PC-9 (cell line): ENCODE measurements at regions not wholly inside any gene's neighbourhood (a gene's known extent, or its start where the extent isn't known, plus 50 kb on each side); places are given as distances from the start of the nearest gene placed in this dataset.

Source experiments
- BruUV-seq: library from RNA; stranded (reverse); fragments of 400-500 nt; replicated peaks from 2 replicates; lab custom pipeline; 2021; lab: Mats Ljungman, UMichigan
- CTCF ChIA-PET: fragments of 300-600 bp; sonication (Branson Sonifier 250); formaldehyde crosslinking; loops from one replicate; lab custom pipeline; 2022; ENCODE audit warnings: antibody characterized with exemption; lab: Charles Lee
- POLR2A ChIA-PET: fragments of 300-600 bp; sonication (Branson Sonifier 250); formaldehyde crosslinking; loops from one replicate; lab custom pipeline; 2022; ENCODE audit warnings: antibody characterized with exemption; ENCODE audit not compliant: unreplicated experiment; lab: Charles Lee
- DNase-seq, 2 experiments: peaks; one replicate each; pipeline versions ENCODE4 v3.0.0 to v3.0.0-alpha.2; 2015 to 2022; ENCODE audit warnings: mixed read lengths in 1 of 2
- H2AFZ ChIP-seq: fragments of 200-600 bp; sonication (generic); 2 replicates; pipeline ENCODE4 v1.8.1; 2017; ENCODE audit warnings: antibody characterized with exemption
- H3F3A ChIP-seq: fragments of 200-600 bp; sonication (generic); 2 replicates; pipeline ENCODE4 v1.8.1; 2017; ENCODE audit warnings: antibody characterized with exemption, mild to moderate bottlenecking, low read depth; ENCODE audit not compliant: insufficient read depth
- H3K27ac ChIP-seq: fragments of 200-600 bp; sonication (generic); 2 replicates; pipeline ENCODE4 v1.6.1; 2016; ENCODE audit warnings: mixed run types
- H3K27me3 ChIP-seq: fragments of 200-600 bp; sonication (generic); 2 replicates; pipeline ENCODE4 v1.6.1; 2016; ENCODE audit warnings: low read depth, mixed run types; ENCODE audit not compliant: insufficient read depth
- H3K36me3 ChIP-seq: fragments of 200-600 bp; sonication (generic); 2 replicates; pipeline ENCODE4 v1.6.1; 2016; ENCODE audit warnings: low read depth, mixed run types
- H3K4me1 ChIP-seq: fragments of 200-600 bp; sonication (generic); replicated peaks from 2 replicates; pipeline ENCODE4 v1.6.1; 2016; ENCODE audit warnings: mixed run types; ENCODE audit not compliant: insufficient read depth
- H3K4me2 ChIP-seq: fragments of 200-600 bp; sonication (generic); 2 replicates; pipeline ENCODE4 v1.6.1; 2017; ENCODE audit warnings: mixed run types
- H3K4me3 ChIP-seq: fragments of 200-600 bp; sonication (generic); 2 replicates; pipeline ENCODE4 v1.6.1; 2016; ENCODE audit warnings: mixed run types
- H3K79me2 ChIP-seq: fragments of 200-600 bp; sonication (generic); 2 replicates; pipeline ENCODE4 v1.6.1; 2017; ENCODE audit warnings: low read depth, mixed run types
- H3K9me2 ChIP-seq: fragments of 200-600 bp; sonication (generic); 2 replicates; pipeline ENCODE4 v1.8.1; 2017; ENCODE audit warnings: mild to moderate bottlenecking; ENCODE audit not compliant: insufficient read depth
- H3K9me3 ChIP-seq: fragments of 200-600 bp; sonication (generic); 2 replicates; pipeline ENCODE4 v1.8.1; 2016; ENCODE audit warnings: low read depth; ENCODE audit not compliant: insufficient read depth
- H4K20me1 ChIP-seq: fragments of 200-600 bp; sonication (generic); 2 replicates; pipeline ENCODE4 v1.8.1; 2017; ENCODE audit not compliant: insufficient read depth
- EZH2 ChIP-seq: fragments of 200-600 bp; sonication (generic); IDR thresholded peaks from 2 replicates; pipeline ENCODE4 v1.8.0; 2017; ENCODE audit warnings: antibody characterized with exemption, low read depth
- intact Hi-C: fragments of 100-400 bp; cut with micrococcal nuclease; formaldehyde crosslinking; loops from one replicate; pipeline ENCODE4 v1.10.0; 2022; ENCODE audit not compliant: unreplicated experiment
- TF ChIP-seq, protein P1 (sequence below): fragments of 200-600 bp; sonication (generic); conservative IDR thresholded peaks from 2 replicates; pipeline ENCODE4 v1.6.1; 2017; ENCODE audit warnings: mixed run types, antibody characterized with exemption, mild to moderate bottlenecking, moderate library complexity

DNA sequence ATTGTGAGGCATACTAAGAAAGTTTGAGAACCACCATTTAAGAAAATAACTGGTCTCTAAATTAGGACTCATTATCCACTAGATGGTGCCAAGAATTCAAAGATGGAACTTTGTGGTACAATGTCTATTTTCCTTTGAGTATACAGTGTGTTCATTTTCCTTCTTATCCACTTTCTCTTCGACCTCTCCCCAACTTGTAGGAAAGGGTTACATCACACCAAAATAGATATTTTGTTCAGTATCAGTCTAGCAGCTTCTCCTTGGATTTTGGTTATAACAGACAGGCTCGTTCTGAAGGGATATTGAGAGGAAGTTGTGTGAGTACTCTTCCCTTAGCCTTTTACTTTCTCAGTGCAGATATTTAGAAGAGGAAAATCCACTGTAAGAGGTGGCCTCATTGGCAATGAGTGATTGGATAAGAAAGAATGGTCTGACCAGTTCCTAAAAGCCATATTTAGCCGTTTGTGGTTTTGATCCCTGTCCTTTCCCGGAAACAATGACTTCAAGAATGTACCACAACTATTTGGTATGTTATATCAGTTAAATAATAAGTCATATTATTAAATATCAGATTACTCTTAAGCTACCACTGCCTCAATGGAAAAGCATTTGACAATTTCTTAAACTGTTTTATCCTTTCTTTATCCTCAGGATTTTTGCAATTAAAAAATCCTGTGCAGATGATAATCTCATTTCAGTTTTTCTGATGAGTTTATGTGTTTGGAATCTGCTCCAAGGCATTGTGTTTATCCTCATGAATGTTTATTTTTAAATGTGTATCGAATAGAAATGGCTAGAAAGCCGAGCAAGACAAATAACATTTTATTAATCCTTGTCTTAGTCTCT is 69.0 kb upstream of the GRAMD2B start:
- Histone ChIP-seq H3K79me2 (no peaks in the 10 kb centered on the region), H3K36me3 (no peaks in the 10 kb centered on the region), H3K4me1 (peaks cover 37% of the 10 kb centered on the region), H3K9me2 (no peaks in the 10 kb centered on the region), H2AFZ (peak overlapping the region; percentile 49; the same call in 1 of the 2 replicates), H4K20me1 (no peaks in the 10 kb centered on the region), H3K27ac (peak overlapping the region; percentile 89), H3K9me3 (no peaks in the 10 kb centered on the region), H3K27me3 (no peaks in the 10 kb centered on the region), H3K4me3 (peak overlapping the region; percentile 48; the same call in 1 of the 2 replicates), H3K4me2 (peak overlapping the region; percentile 78), H3F3A (peaks cover 27% of the 10 kb centered on the region; the same call in 1 of the 2 replicates)
- POLR2A ChIA-PET, result interaction anchor here (0.6 to 0.9 kb wide), 3 partner anchors 10 to 122 kb away, joined by 3 to 5 read pairs (median 3); no protein-coding TSS in a partner anchor
- intact Hi-C loops, result loop anchor here (1.0 to 10.0 kb wide), 7 partner anchors 15 to 421 kb away; partner anchors contain the start of genes ALDH7A1, GRAMD2B and LMNB1
- CTCF ChIA-PET, result interaction anchor here (0.6 to 2.6 kb wide), 5 partner anchors 28 to 185 kb away, joined by 3 to 29 read pairs (median 5); partner anchors contain the start of gene GRAMD2B
- TF ChIP-seq, protein P1, sequence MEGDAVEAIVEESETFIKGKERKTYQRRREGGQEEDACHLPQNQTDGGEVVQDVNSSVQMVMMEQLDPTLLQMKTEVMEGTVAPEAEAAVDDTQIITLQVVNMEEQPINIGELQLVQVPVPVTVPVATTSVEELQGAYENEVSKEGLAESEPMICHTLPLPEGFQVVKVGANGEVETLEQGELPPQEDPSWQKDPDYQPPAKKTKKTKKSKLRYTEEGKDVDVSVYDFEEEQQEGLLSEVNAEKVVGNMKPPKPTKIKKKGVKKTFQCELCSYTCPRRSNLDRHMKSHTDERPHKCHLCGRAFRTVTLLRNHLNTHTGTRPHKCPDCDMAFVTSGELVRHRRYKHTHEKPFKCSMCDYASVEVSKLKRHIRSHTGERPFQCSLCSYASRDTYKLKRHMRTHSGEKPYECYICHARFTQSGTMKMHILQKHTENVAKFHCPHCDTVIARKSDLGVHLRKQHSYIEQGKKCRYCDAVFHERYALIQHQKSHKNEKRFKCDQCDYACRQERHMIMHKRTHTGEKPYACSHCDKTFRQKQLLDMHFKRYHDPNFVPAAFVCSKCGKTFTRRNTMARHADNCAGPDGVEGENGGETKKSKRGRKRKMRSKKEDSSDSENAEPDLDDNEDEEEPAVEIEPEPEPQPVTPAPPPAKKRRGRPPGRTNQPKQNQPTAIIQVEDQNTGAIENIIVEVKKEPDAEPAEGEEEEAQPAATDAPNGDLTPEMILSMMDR, result peak; percentile 74
- no peak for TF ChIP-seq EZH2
- BruUV-seq, result TSS peak; percentile 100
- peak; percentile 43 to 97 for DNase-seq

DNA sequence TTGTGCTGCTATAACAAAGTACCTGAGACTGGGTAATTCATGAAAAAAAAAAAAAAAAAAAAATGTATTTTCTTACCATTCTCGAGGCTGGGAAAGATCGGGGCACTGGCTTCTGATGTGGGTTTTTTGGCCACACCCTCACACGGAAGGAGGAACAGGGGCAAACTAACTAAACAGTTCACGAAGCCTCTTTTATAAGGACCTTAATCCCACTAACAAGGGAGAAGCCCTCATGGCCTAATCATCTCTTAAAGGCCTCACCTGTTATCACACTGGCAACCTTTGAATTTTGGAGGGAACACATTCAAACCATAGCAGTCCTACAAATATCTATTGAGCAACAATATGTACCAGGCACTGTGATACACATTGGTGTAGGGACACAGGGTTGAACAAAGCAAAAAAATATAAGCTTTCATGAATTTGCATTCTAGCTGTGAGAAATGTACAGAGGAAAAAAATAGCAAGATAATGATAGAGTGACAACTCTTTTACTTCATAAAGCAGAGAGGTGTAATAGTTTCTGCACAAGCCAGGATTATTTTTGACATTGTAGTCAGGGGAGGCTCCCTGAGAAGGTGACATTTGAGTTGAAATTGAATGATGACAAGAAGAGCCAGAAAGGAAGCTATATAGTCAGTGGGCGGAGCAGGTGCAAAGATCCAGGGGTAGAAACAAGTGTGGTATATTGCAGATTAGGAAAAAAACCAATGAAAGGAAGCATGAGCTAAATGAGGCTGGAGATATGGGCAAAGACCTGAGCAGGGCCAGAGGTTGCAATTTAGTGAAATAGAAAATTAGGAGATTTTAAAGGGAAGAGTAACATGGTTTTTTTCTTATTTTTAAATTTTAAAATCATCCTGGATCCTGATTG is 68.1 kb upstream of the GRAMD2B start:
- Histone ChIP-seq H3K4me1 (peaks cover 37% of the 10 kb centered on the region), H3K27ac (peak overlapping the region; percentile 89), H2AFZ (0 out of 2 replicates have a peak overlapping the region, but pooled peaks have one; percentile 14), H3K9me2 (no peaks in the 10 kb centered on the region), H3K27me3 (no peaks in the 10 kb centered on the region), H3F3A (peaks cover 27% of the 10 kb centered on the region; the same call in 1 of the 2 replicates), H4K20me1 (no peaks in the 10 kb centered on the region), H3K9me3 (no peaks in the 10 kb centered on the region), H3K79me2 (no peaks in the 10 kb centered on the region), H3K4me2 (peak overlapping the region; percentile 78), H3K4me3 (peak overlapping the region; percentile 35; the same call in 1 of the 2 replicates), H3K36me3 (no peaks in the 10 kb centered on the region)
- intact Hi-C loops, result loop anchor here (1.0 to 10.0 kb wide), 7 partner anchors 16 to 420 kb away; partner anchors contain the start of genes ALDH7A1, GRAMD2B and LMNB1
- CTCF ChIA-PET, result interaction anchor here (0.6 to 2.6 kb wide), 4 partner anchors 16 to 184 kb away, joined by 3 to 29 read pairs (median 4); partner anchors contain the start of gene GRAMD2B
- POLR2A ChIA-PET, result interaction anchor here (0.6 kb wide), 1 partner anchor 176 kb away, joined by 5 read pairs; no protein-coding TSS in a partner anchor
- TF ChIP-seq, protein P1, result no peak
- no peak for TF ChIP-seq EZH2
- peak in 1 of 2 experiments; percentile 56 for DNase-seq
- TSS peak; percentile 84 for BruUV-seq
